Naive thymus-derived CD8-positive, alpha-beta T cell (primary cell): ENCODE measurements at regions not wholly inside any gene's neighbourhood (a gene's known extent, or its start where the extent isn't known, plus 50 kb on each side); places are given as distances from the start of the nearest gene placed in this dataset.

ENCODE experiments used
- ATAC-seq, 2 donors: fragments of 150-1000 bp; cut with Tn5 transposase in 1 of 2; sonication (Bioruptor Pico), chemical (Tn5 transposase) in 1 of 2; 1 replicate in 1 of 2; 2 replicates in 1 of 2; pipeline ENCODE4 v1.10.0; 2021; ENCODE audit warnings: mild to moderate bottlenecking in 2 of 2, moderate library complexity in 2 of 2
- POLR2A ChIA-PET: fragments of 350-600 bp; sonication (Branson Sonifier 250); formaldehyde crosslinking; loops from one replicate; lab custom pipeline; 2021; ENCODE audit warnings: antibody characterized with exemption; lab: Charles Lee
- DNase-seq, 10 donors: peaks; one replicate each; pipeline versions ENCODE4 v3.0.0 to v3.0.0-alpha.2; 2020 to 2022
- H3K27ac Mint-ChIP-seq, 10 donors: one replicate each; pipeline ENCODE4 v1.8.0; 2020 to 2022; ENCODE audit warnings: mild to moderate bottlenecking in 10 of 10, mixed read lengths in 10 of 10, moderate library complexity in 4 of 10, inconsistent platforms in 1 of 10
- H3K27me3 Mint-ChIP-seq, 5 donors: one replicate each; pipeline ENCODE4 v1.8.0; 2021 to 2022; ENCODE audit warnings: mixed read lengths in 5 of 5
- H3K36me3 Mint-ChIP-seq, 3 donors: one replicate each; pipeline ENCODE4 v1.8.0; 2020 to 2022; ENCODE audit warnings: mixed read lengths in 3 of 3, mild to moderate bottlenecking in 2 of 3, inconsistent platforms in 1 of 3
- H3K4me1 Mint-ChIP-seq, 4 donors: one replicate each; pipeline ENCODE4 v1.8.0; 2021 to 2022; ENCODE audit warnings: mixed read lengths in 4 of 4
- H3K4me3 Mint-ChIP-seq, 10 donors: one replicate each; pipeline ENCODE4 v1.8.0; 2020 to 2022; ENCODE audit warnings: mild to moderate bottlenecking in 10 of 10, mixed read lengths in 10 of 10, moderate library complexity in 6 of 10, inconsistent platforms in 1 of 10
- H3K9me3 Mint-ChIP-seq, 9 donors: one replicate each; pipeline ENCODE4 v1.8.0; 2020 to 2022; ENCODE audit warnings: mixed read lengths in 9 of 9, mild to moderate bottlenecking in 3 of 9, inconsistent platforms in 1 of 9, moderate library complexity in 1 of 9

- POLR2A ChIA-PET = no interaction called here
These were observed 52.3 kb upstream of the ARMC3 start for GRCh38 chr10:22875581-22875980.

GRCh38 chr10:22874189-22874854 is 53.5 kb upstream of the ARMC3 start:
- no peaks in the 10 kb centered on the region for H3K9me3 Mint-ChIP-seq

More at GRCh38 chr10:22875581-22875980, 52.3 kb upstream of the ARMC3 start:
- Mint-ChIP-seq H3K27ac (no peak overlapping the region), H3K4me3 (no peak overlapping the region), H3K9me3 (no peaks in the 10 kb centered on the region), H3K27me3 (peaks cover 0 to 3% (median 2%) of the 10 kb centered on the region in 5 donors), H3K4me1 (peaks cover 11 to 18% (median 13%) of the 10 kb centered on the region in 4 donors), H3K36me3 (no peaks in the 10 kb centered on the region)
- no peak for ATAC-seq
- no peak for DNase-seq

GRCh38 chr10:22856444-22857074 is 71.3 kb upstream of the ARMC3 start:
- Mint-ChIP-seq H3K9me3 (peaks cover 0 to 3% (median 0%) of the 10 kb centered on the region in 9 donors), H3K36me3 (no peaks in the 10 kb centered on the region), H3K27ac (no peak overlapping the region), H3K4me1 (peaks cover 0 to 2% (median 0%) of the 10 kb centered on the region in 4 donors), H3K4me3 (no peak overlapping the region), H3K27me3 (no peaks in the 10 kb centered on the region)
- POLR2A ChIA-PET = no interaction called here
- DNase-seq = no peak
- no peak for ATAC-seq

More at GRCh38 chr10:22874189-22874854, 53.5 kb upstream of the ARMC3 start:
- Mint-ChIP-seq H3K27ac (no peak overlapping the region), H3K4me1 (peaks cover 11 to 18% (median 13%) of the 10 kb centered on the region in 4 donors), H3K36me3 (no peaks in the 10 kb centered on the region), H3K4me3 (no peak overlapping the region), H3K27me3 (peaks cover 0 to 3% (median 0%) of the 10 kb centered on the region in 5 donors)
- DNase-seq (no peak), ATAC-seq (no peak)
- POLR2A ChIA-PET = no interaction called here

- H3K36me3 Mint-ChIP-seq = no peaks in the 10 kb centered on the region
These were observed 72.9 kb upstream of the ARMC3 start for GRCh38 chr10:22854935-22855421.

GRCh38 chr10:22853906-22854447 is 73.9 kb upstream of the ARMC3 start:
- ATAC-seq (no peak), DNase-seq (no peak)
- no peaks in the 10 kb centered on the region for H3K36me3 Mint-ChIP-seq
- no peaks in the 10 kb centered on the region for H3K27me3 Mint-ChIP-seq
- no peaks in the 10 kb centered on the region for H3K9me3 Mint-ChIP-seq
- peaks cover 7 to 9% (median 8%) of the 10 kb centered on the region in 4 donors for H3K4me1 Mint-ChIP-seq
- POLR2A ChIA-PET = no interaction called here
- H3K27ac Mint-ChIP-seq = no peak overlapping the region
- H3K4me3 Mint-ChIP-seq = no peak overlapping the region

More at GRCh38 chr10:22854935-22855421, 72.9 kb upstream of the ARMC3 start:
- POLR2A ChIA-PET = no interaction called here
- no peak for ATAC-seq
- Mint-ChIP-seq H3K27ac (peak overlapping the region in 2 of 10 donors; percentile 71 to 80), H3K4me3 (no peak overlapping the region), H3K9me3 (no peaks in the 10 kb centered on the region), H3K27me3 (no peaks in the 10 kb centered on the region), H3K4me1 (peaks cover 0 to 2% (median under 1%) of the 10 kb centered on the region in 4 donors)
- no peak for DNase-seq

- no peaks in the 10 kb centered on the region for H3K36me3 Mint-ChIP-seq
- ATAC-seq = no peak
These were observed 75.0 kb upstream of the ARMC3 start for GRCh38 chr10:22852712-22853353.

GRCh38 chr10:22851865-22852239 is 76.0 kb upstream of the ARMC3 start:
- Mint-ChIP-seq H3K9me3 (no peaks in the 10 kb centered on the region), H3K36me3 (no peaks in the 10 kb centered on the region), H3K27ac (no peak overlapping the region), H3K4me1 (peaks cover 10 to 13% (median 10%) of the 10 kb centered on the region in 4 donors), H3K27me3 (no peaks in the 10 kb centered on the region), H3K4me3 (no peak overlapping the region)
- no peak for ATAC-seq
- POLR2A ChIA-PET = no interaction called here
- no peak for DNase-seq

More at GRCh38 chr10:22852712-22853353, 75.0 kb upstream of the ARMC3 start:
- Mint-ChIP-seq H3K9me3 (no peaks in the 10 kb centered on the region), H3K4me3 (no peak overlapping the region), H3K27me3 (no peaks in the 10 kb centered on the region), H3K4me1 (peaks cover 10 to 13% (median 10%) of the 10 kb centered on the region in 4 donors), H3K27ac (no peak overlapping the region)
- DNase-seq = no peak
- POLR2A ChIA-PET = no interaction called here

GRCh38 chr10:22850541-22850940 is 77.3 kb upstream of the ARMC3 start:
- Mint-ChIP-seq H3K27ac (peak overlapping the region in 1 of 10 donors; percentile 60), H3K36me3 (no peaks in the 10 kb centered on the region), H3K9me3 (no peaks in the 10 kb centered on the region), H3K4me3 (no peak overlapping the region), H3K27me3 (no peaks in the 10 kb centered on the region), H3K4me1 (peaks cover 13 to 14% (median 14%) of the 10 kb centered on the region in 4 donors)
- ATAC-seq (no peak), DNase-seq (no peak)
- POLR2A ChIA-PET = no interaction called here

- no peaks in the 10 kb centered on the region for H3K9me3 Mint-ChIP-seq
- H3K27me3 Mint-ChIP-seq = no peaks in the 10 kb centered on the region
- DNase-seq (peak in 2 of 10 donors; percentile 5 to 22), ATAC-seq (peak; percentile 58 to 69)
- H3K4me3 Mint-ChIP-seq = peak overlapping the region; percentile 36 to 89 (median 74)
- peak overlapping the region in 8 of 10 donors; percentile 28 to 95 (median 74) for H3K27ac Mint-ChIP-seq
- POLR2A ChIA-PET = no interaction called here
- H3K36me3 Mint-ChIP-seq = no peaks in the 10 kb centered on the region
- H3K4me1 Mint-ChIP-seq = peaks cover 11 to 14% (median 14%) of the 10 kb centered on the region in 4 donors
These were observed 78.6 kb upstream of the ARMC3 start for GRCh38 chr10:22849077-22849805.

GRCh38 chr10:22848509-22848908 is 79.3 kb upstream of the ARMC3 start:
- POLR2A ChIA-PET = no interaction called here
- ATAC-seq (no peak), DNase-seq (no peak)
- Mint-ChIP-seq H3K4me3 (peak overlapping the region in 2 of 10 donors; percentile 62 to 83), H3K36me3 (no peaks in the 10 kb centered on the region), H3K27me3 (no peaks in the 10 kb centered on the region), H3K27ac (no peak overlapping the region), H3K9me3 (no peaks in the 10 kb centered on the region), H3K4me1 (peaks cover 12 to 14% (median 14%) of the 10 kb centered on the region in 4 donors)

- no peaks in the 10 kb centered on the region for H3K36me3 Mint-ChIP-seq
- peaks cover 12 to 14% (median 14%) of the 10 kb centered on the region in 4 donors for H3K4me1 Mint-ChIP-seq
- H3K27me3 Mint-ChIP-seq = peaks cover 0 to 2% (median 0%) of the 10 kb centered on the region in 5 donors
- H3K9me3 Mint-ChIP-seq = no peaks in the 10 kb centered on the region
- H3K4me3 Mint-ChIP-seq = no peak overlapping the region
- H3K27ac Mint-ChIP-seq = peak overlapping the region in 2 of 10 donors; percentile 11 to 40
- ATAC-seq = no peak
- peak in 1 of 10 donors; percentile 4 for DNase-seq
- POLR2A ChIA-PET = no interaction called here
These were observed 81.6 kb upstream of the ARMC3 start for GRCh38 chr10:22846294-22846693.

GRCh38 chr10:22839639-22840038 is 88.2 kb upstream of the ARMC3 start:
- Mint-ChIP-seq H3K27ac (no peak overlapping the region), H3K4me1 (peaks cover 0 to 3% (median 1%) of the 10 kb centered on the region in 4 donors), H3K4me3 (no peak overlapping the region), H3K27me3 (peaks cover 0 to 5% (median 0%) of the 10 kb centered on the region in 5 donors), H3K9me3 (peaks cover 0 to 3% (median 0%) of the 10 kb centered on the region in 9 donors), H3K36me3 (peaks cover 0 to 7% (median 0%) of the 10 kb centered on the region in 3 donors)
- POLR2A ChIA-PET = no interaction called here
- DNase-seq (no peak), ATAC-seq (no peak)
